Calu3 (cell line): ENCODE measurements at regions not wholly inside any gene's neighbourhood (a gene's known extent, or its start where the extent isn't known, plus 50 kb on each side); places are given as distances from the start of the nearest gene placed in this dataset.
"Not testable (repeated sequence)": the region's sequence is repeated elsewhere in the genome, so short reads cannot be mapped to it uniquely, and the experiment has no call there.

ENCODE experiments used
- BruUV-seq: library from RNA; stranded (reverse); fragments of 400-500 nt; replicated peaks from 2 replicates; lab custom pipeline; 2021; lab: Mats Ljungman, UMichigan
- CTCF ChIA-PET: fragments of 300-600 bp; sonication (Branson Sonifier 250); formaldehyde crosslinking; loops from one replicate; lab custom pipeline; 2022; ENCODE audit warnings: antibody characterized with exemption; lab: Charles Lee
- DNase-seq: peaks from one replicate; pipeline ENCODE4 v3.0.0; 2022
- H3K27ac Mint-ChIP-seq: one replicate; pipeline ENCODE4 v1.8.0; 2022; ENCODE audit warnings: mixed read lengths; ENCODE audit not compliant: unreplicated experiment
- H3K27me3 Mint-ChIP-seq: one replicate; pipeline ENCODE4 v1.8.0; 2022; ENCODE audit warnings: mixed read lengths; ENCODE audit not compliant: unreplicated experiment
- H3K36me3 Mint-ChIP-seq: one replicate; pipeline ENCODE4 v1.8.0; 2022; ENCODE audit warnings: mild to moderate bottlenecking, moderate library complexity, mixed read lengths; ENCODE audit not compliant: insufficient read depth, unreplicated experiment
- H3K4me1 Mint-ChIP-seq: one replicate; pipeline ENCODE4 v1.8.0; 2022; ENCODE audit warnings: mild to moderate bottlenecking, low read depth, mixed read lengths; ENCODE audit not compliant: unreplicated experiment
- H3K4me3 Mint-ChIP-seq: one replicate; pipeline ENCODE4 v1.8.0; 2022; ENCODE audit warnings: mild to moderate bottlenecking, low read depth, moderate library complexity, mixed read lengths; ENCODE audit not compliant: unreplicated experiment
- H3K9me3 Mint-ChIP-seq: one replicate; pipeline ENCODE4 v1.8.0; 2022; ENCODE audit warnings: low read depth, mixed read lengths; ENCODE audit not compliant: unreplicated experiment
- intact Hi-C: fragments of 100-400 bp; cut with micrococcal nuclease; formaldehyde crosslinking; loops from one replicate; pipeline ENCODE4 v1.10.0; 2022; ENCODE audit not compliant: unreplicated experiment
- TF ChIP-seq, protein P1 (sequence below): fragments of 200-600 bp; IDR thresholded peaks from one replicate; pipeline ENCODE4 v1.8.0; 2022; ENCODE audit warnings: antibody characterized with exemption; ENCODE audit not compliant: unreplicated experiment

DNA sequence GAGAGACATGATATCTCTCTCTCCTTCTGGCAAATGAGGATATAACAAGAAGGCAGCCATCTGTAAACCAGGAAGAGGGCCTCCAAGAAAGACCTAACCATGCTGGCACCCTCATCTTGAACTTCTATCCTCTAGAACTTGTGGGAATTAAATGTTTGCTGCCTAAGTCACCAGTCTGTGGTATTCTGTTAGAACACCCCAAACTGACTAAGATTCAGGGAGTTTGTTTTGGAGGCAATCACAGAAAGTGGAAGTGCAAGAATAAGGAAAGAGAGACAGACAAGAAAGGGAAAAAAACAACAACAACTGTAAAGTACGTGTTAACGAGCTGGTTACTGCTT, 114.5 kb upstream of the GOT2 start:
- H3K4me1 Mint-ChIP-seq = no peaks in the 10 kb centered on the region
- H3K27ac Mint-ChIP-seq = no peak overlapping the region
- TF ChIP-seq, protein P1, sequence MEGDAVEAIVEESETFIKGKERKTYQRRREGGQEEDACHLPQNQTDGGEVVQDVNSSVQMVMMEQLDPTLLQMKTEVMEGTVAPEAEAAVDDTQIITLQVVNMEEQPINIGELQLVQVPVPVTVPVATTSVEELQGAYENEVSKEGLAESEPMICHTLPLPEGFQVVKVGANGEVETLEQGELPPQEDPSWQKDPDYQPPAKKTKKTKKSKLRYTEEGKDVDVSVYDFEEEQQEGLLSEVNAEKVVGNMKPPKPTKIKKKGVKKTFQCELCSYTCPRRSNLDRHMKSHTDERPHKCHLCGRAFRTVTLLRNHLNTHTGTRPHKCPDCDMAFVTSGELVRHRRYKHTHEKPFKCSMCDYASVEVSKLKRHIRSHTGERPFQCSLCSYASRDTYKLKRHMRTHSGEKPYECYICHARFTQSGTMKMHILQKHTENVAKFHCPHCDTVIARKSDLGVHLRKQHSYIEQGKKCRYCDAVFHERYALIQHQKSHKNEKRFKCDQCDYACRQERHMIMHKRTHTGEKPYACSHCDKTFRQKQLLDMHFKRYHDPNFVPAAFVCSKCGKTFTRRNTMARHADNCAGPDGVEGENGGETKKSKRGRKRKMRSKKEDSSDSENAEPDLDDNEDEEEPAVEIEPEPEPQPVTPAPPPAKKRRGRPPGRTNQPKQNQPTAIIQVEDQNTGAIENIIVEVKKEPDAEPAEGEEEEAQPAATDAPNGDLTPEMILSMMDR = no peak
- peaks cover 3% of the 10 kb centered on the region for H3K27me3 Mint-ChIP-seq
- no peak overlapping the region for H3K4me3 Mint-ChIP-seq
- no peak for DNase-seq
- CTCF ChIA-PET = interaction anchor here (0.5 kb wide), 1 partner anchor 339 kb away, joined by 8 read pairs; no protein-coding TSS in a partner anchor
- H3K9me3 Mint-ChIP-seq = no peaks in the 10 kb centered on the region
- intact Hi-C loops = no loop called here
- no peaks in the 10 kb centered on the region for H3K36me3 Mint-ChIP-seq
- BruUV-seq = no TSS peak

DNA sequence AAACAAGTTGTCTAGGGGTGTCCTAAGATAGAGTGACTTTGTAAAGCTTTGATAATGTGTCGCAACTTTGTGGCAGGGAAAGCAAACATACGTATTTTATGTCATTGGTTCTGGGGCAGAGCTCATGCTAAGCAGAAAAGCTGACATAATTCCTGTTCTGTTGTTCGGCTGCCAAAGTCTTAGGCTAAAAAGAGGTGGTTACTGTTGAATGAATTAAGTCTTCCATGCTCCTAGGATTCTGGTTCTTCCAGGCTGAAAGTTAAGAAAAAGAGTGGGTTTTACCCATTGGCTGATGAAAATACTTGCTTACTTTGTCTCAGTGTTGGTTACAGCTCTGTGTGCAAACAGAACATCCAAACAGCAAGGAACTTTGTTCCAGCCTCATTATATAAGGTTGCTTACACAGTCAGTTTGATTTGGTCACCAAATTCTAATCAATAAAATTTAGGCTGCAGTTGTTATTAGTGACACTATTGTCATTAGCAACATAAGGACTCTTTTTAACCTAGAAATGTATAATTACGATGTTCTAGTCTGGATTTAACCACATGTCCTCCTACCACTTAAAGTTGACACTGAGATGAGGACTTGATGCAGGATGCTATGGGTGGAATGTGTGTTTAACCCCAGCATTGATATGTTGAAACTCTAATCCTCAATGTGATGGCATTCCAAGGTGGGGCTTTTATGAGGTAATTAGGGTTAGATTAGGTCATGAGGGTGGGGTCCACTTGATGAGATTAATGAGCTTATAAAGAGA, 114.0 kb upstream of the GOT2 start:
- no peaks in the 10 kb centered on the region for H3K36me3 Mint-ChIP-seq
- intact Hi-C loops = no loop called here
- no peaks in the 10 kb centered on the region for H3K27me3 Mint-ChIP-seq
- TF ChIP-seq, protein P1 = no peak
- no peaks in the 10 kb centered on the region for H3K4me1 Mint-ChIP-seq
- no peaks in the 10 kb centered on the region for H3K9me3 Mint-ChIP-seq
- CTCF ChIA-PET = interaction anchor here (0.5 kb wide), 1 partner anchor 340 kb away, joined by 8 read pairs; no protein-coding TSS in a partner anchor
- no TSS peak for BruUV-seq
- no peak for DNase-seq
- H3K4me3 Mint-ChIP-seq = no peak overlapping the region
- H3K27ac Mint-ChIP-seq = no peak overlapping the region

DNA sequence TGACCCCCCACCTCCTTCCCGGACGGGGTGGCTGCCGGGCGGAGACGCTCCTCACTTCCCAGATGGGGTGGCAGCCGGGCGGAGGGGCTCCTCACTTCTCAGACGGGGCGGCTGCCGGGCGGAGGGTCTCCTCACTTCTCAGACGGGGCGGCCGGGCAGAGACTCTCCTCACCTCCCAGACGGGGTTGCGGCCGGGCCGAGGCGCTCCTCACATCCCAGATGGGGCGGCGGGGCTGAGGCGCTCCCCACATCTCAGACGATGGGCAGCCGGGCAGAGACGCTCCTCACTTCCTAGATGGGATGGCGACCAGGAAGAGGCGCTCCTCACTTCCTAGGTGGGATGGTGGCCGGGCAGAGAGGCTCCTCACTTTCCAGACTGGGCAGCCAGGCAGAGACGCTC, 112.1 kb upstream of the GOT2 start:
- CTCF ChIA-PET = interaction anchor here (0.6 kb wide), 1 partner anchor 737 kb away, joined by 3 read pairs; no protein-coding TSS in a partner anchor
- H3K4me3 Mint-ChIP-seq, DNase-seq, H3K27ac Mint-ChIP-seq, H3K9me3 Mint-ChIP-seq, H3K27me3 Mint-ChIP-seq, intact Hi-C loops, H3K4me1 Mint-ChIP-seq, BruUV-seq, H3K36me3 Mint-ChIP-seq: not testable (repeated sequence)

DNA sequence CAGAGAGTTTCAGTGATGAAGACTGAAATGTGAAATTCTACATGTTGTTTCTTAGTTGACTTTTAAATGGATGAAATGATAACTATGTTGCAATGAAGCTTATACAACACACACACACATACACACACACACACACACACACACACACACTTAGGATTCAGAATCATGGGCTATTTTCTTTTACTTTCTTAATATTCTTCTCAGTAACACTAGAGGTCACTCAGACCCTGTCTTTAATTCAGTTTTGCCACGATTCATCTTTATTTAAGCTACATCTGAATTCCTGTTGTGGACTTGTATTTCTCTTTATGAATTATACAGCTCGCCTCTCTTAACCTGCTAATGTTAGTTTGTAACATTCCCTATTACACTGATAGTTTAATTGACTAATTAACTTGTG, 109.6 kb upstream of the GOT2 start:
- Mint-ChIP-seq H3K27me3 (no peaks in the 10 kb centered on the region), H3K4me3 (no peak overlapping the region), H3K36me3 (no peaks in the 10 kb centered on the region), H3K4me1 (no peaks in the 10 kb centered on the region), H3K9me3 (no peaks in the 10 kb centered on the region), H3K27ac (no peak overlapping the region)
- BruUV-seq = no TSS peak
- intact Hi-C loops = loop anchor here (1.0 kb wide), 1 partner anchor 1360 kb away; no protein-coding TSS in a partner anchor
- no peak for DNase-seq
- CTCF ChIA-PET = no interaction called here
- TF ChIP-seq, protein P1 = no peak

DNA sequence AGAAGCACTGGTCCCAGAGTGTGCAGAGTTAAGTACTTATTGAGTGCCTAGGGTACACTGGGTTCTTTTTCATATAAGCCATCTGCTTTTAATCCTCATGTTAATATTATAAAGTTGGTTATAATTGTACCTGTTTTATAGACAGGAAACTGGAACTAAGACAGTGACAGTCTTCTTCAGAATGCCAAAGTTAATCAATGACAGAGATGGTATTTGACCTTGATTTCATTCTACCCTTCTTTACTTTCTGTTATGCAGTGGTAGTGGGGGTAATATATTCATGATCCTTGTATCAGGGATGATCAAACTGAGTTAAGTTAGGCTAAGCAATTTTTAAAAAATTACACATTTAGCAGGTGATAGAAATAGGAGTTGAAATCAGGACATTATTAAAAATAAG, 108.6 kb upstream of the GOT2 start:
- intact Hi-C loops = loop anchor here (1.0 kb wide), 1 partner anchor 1361 kb away; no protein-coding TSS in a partner anchor
- Mint-ChIP-seq H3K27me3 (no peaks in the 10 kb centered on the region), H3K4me1 (no peaks in the 10 kb centered on the region), H3K36me3 (no peaks in the 10 kb centered on the region), H3K9me3 (no peaks in the 10 kb centered on the region), H3K4me3 (no peak overlapping the region), H3K27ac (no peak overlapping the region)
- DNase-seq = no peak
- TF ChIP-seq, protein P1 = no peak
- CTCF ChIA-PET = no interaction called here
- no TSS peak for BruUV-seq
